ENCODE measurements at regions not wholly inside any gene's neighbourhood (a gene's known extent, or its start where the extent isn't known, plus 50 kb on each side); places are given as distances from the start of the nearest gene placed in this dataset.
"Not testable (repeated sequence)": the region's sequence is repeated elsewhere in the genome, so short reads cannot be mapped to it uniquely, and the experiment has no call there.

- no peak for DNase-seq
These were observed 216.3 kb upstream of the SHH start for GRCh38 chr7:156028521-156028920.

- no peak for DNase-seq
These were observed 215.6 kb upstream of the SHH start for GRCh38 chr7:156027821-156028220.

GRCh38 chr7:156026603-156027002 lies 214.3 kb upstream of the SHH start:
- no peak for DNase-seq

GRCh38 chr7:156026076-156026600 lies 213.9 kb upstream of the SHH start:
- DNase-seq: no peak

DNA sequence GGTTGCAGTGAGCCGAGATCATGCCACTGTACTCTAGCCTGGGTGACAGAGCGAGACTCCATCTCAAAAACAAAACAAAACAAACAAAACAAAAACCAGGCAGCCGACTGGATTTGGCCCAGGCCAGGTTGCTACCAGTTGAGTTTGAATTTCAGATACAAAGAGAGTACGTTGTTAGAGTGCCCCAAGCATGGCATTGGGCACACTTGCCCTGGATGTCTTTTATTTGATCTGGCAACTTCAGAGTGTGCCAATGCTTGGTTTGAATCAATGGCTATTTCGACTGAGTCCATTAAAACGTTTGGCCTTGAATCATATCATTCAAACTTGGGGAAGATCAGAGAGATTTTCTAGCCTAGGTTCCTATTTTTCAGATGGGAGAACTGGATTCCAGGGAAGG lies 213.4 kb upstream of the SHH start:
- no peak for DNase-seq

DNA sequence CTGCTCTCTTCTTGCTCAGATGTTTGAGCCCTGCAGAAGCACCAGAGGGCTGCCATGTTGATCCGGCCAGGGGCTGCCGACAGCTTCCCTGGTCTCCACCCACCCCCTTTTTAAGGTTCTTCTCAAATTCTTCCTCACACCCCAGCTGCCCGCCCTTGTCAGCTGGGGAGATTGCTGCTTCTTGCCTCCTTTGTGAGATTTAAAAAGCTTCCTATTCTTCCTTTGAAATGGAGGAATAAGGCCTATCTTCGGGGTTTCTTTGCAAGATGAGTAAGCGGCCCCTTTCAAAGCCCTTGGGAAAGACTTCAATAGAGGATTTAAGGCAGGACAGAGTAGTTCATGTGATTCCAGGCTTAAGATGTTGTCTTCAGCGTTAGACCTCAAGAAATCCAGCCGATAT lies 211.9 kb upstream of the SHH start:
- no peak for DNase-seq

- DNase-seq: no peak
These were observed 210.5 kb upstream of the SHH start for GRCh38 chr7:156022483-156023459.

DNA sequence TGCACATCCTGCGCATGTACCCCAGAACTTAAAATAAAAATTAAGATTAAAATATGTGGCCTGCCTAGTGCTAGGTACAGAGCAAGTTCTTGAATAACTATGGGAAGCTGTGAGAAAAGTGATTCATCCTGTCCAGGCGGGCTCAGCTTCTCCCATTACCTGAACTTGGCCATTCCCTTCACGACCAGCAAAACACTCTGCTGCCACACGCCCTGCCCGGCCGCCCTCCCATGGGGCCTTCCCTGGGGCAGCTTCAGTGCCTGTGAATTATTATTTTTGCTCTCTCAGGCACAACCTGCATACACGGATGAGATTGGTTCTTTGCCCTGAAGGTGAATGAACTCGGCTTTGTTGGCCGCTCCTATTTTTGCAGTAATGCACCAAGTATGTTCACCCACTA lies 209.2 kb upstream of the SHH start:
- DNase-seq: no peak

DNA sequence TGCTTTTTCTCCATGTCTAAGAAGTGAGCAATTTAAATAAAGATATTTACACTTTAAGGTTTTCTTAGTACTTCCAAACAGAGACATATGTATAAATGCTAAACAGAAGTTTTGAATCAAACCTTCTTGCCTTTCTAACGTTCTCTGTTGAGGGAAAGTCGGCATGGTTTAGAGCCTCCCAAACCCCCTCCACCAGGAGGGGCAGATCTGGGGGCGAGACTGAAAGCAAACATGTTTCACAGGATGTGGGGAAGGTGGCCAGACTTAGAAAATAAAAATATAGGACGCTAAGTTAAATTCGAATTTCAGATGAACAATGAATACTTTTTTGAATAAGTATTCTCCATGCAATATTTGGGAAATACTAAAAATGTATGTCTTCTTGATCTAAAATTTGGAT lies 208.3 kb upstream of the SHH start:
- no peak for DNase-seq

DNA sequence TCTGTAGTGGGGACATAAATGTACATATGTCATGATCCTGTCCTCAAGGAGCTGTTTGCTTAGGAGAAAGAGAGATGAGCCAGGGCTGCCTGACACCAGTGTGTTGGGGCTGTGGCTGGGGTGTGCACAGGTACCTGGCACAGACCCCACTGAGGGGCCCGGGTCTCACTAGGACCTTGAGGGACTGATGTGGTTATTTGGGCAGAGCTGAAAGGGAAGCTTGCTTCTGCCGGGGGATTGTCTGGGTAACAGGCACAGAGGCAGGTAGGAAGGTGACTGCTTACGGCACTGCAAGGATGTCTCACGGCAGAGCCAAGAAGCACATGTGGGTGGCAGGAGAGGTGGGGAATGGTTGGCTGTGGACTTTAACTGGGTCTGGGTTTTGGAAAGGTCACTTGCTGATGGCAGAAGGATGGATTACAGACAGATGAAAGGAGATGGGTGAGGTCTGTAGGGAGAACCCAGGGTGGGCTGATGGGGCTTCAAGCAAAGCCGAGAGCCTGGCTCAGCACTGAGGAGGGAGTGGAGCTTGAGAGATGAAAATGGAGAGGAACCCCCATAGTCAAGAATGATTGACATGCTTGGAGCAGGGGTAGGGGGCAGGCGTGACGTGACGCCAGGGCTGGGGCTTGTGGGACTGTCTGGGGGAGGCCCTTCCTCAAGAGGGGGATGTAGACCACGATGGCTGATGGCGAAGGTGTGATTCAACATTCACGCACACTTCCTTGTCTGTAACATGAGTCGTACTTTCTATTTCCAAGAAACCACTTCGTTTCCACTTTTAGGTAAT lies 207.7 kb upstream of the SHH start:
- DNase-seq: no peak

GRCh38 chr7:156019308-156019707 lies 207.0 kb upstream of the SHH start:
- DNase-seq: no peak

DNA sequence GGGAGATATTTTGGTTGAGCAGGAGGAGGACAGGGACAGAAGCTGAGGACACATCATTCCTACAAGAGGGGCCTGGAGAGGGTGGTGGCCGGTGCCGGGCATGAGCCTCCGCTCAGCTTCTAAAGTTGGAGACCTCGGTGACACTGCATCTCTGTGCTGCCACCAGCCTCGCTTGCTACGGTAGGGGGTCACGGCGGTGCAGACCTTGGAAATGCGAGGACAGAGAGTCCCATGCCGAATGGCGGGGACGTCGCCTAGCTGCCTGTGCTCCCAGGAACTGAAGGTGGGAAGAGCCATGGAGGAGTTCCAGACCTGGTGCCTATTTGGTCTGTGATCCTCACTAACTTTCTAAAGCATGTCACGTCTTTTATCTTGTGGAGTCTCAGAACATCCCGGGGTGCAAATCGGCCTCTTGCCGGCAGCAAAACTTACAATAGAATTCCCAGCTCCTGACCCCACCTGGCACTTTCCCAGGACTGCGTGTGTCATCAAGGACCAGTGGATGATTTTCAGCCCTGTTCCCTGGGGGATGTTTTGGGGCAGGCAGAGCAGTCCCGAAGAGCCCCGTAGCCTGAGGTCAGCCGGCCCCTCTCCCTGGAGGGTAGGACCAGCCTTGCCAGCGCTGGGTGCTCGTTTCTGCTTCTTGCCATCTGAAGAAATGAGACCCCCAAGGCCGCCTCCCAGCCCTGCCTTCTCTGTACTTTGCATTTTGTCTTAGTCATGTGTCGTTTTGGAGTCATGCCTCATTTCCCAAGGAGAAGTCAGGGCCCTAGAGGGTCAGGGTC lies 205.8 kb upstream of the SHH start:
- no peak for DNase-seq

- no peak for DNase-seq
These were observed 205.2 kb upstream of the SHH start for GRCh38 chr7:156017431-156017830.

DNA sequence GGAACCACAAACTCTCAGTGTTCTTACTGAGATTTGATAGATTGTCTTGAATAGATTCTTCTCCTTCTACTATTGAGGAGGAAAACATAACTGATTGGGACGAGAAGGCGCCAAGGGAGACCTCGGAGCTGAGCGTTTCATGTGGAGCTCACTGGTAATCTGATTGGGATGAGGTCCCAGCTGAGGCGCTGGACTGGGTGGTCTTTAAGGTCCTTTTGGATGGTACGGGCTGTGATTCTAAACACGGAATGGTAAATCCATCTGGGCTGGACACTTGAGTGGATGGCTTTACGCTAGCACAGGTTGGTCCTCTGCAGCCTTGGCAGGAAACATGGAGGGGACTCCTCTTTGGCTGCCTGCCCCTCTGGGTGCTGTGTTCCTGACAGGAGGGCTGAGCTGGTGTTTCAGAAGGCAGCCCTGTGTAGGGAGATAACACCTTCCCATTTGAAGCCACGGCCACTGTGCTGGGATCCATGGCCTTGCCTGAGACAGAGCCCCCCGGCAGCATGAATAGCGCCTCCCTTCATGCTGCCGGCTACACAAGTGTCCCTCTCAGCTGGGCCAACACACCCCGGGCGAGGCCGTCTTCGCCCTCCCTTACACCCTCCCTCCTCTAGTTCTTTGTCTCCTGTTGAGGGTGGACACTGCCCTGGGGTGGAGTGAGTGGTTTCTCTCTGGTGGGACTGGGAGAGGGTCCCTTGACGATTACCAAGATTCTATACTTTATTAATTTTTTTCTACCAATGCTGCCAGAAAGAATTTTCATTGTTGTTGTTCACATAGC lies 203.2 kb upstream of the SHH start:
- no peak for DNase-seq

DNA sequence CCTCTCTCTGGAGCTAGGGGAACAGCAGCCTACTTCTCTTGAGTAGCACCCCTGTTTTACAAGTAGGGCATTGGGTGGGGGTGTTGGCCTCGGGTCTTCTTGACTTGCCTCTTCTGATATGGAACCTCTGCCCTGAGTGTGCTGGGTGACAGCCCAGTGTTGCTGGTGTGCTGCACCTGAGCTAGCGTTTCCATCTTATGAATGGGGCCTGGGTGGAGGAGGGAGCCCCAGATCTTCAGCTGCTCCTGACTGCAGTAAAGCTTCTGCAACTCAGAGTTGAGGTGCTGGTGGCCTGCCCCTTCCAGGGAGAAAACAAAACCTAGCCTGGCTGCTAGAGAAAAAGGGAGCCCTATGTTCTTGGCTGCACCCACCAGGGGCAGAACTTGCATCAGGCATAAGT lies 202.5 kb upstream of the SHH start:
- DNase-seq: no peak

GRCh38 chr7:156014201-156014600 lies 201.9 kb upstream of the SHH start:
- no peak for DNase-seq

- DNase-seq: no peak
These were observed 200.1 kb upstream of the SHH start for GRCh38 chr7:156012412-156012811.

DNA sequence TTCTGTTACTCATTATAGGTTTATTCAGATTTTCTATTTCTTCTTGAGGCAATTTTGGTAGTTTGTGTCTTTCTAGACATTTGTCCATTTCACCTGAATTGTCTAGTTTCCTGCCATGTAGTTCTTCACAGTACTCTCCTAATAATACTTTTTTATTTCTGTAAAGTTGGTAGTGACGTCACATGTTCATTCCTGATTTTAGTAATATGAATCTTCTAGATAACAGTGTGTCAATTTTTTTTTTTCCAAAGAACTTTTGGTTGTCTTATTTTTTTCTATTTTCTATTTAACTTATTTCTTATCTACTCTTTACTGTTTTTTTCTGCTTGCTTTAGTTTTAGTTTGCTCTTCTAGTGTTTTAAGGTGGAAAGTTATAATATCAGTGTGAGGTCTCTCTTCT lies 197.3 kb upstream of the SHH start:
- no peak for DNase-seq

- not testable (repeated sequence) for DNase-seq
These were observed 194.6 kb upstream of the SHH start for GRCh38 chr7:156006876-156007275.

DNA sequence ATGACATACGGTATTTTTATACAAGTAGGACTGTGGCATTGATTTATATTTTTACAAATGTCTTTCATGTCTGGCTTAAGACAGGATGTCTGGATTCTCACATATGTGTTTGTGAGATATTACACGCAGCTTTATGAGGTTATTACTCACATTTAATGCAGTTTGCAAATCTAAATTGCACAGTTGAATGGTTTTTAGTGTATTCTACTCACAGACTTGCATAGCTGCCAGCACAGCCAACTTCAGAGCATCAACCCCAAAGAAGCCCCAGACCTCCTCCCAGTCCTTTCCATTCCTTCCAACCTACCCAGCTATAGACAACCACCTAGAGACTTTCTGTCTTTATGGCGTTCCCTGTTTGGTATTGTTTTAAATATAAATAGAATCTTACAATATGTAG lies 193.8 kb upstream of the SHH start:
- no peak for DNase-seq

DNA sequence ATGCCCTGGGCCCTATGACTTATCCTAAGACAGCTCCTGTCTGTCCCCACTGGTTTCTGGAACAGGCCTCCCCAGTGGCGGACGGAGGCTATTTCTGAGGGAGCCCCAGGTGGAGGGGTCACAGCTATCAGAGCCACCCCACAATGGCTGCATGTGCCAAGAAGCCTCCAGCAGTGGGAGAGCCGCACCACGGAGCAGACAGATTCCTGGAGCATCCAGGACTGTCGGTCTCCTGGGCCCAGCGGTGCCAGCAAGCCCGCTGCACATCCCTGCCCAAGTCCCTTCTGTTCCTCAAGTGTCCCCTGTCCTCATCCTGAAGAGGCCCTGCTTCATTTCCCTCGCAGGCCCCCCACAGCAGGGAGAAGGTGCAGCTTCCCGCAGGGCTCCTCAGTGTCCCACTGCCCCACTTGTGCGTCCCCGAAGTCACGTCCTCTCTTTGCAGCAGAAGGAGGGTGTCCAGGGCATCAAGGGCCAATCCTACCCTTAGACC lies 193.0 kb upstream of the SHH start:
- DNase-seq: no peak
